Hepatic stellate cell (primary cell): ENCODE measurements at regions not wholly inside any gene's neighbourhood (a gene's known extent, or its start where the extent isn't known, plus 50 kb on each side); places are given as distances from the start of the nearest gene placed in this dataset.
"Not testable (repeated sequence)": the region's sequence is repeated elsewhere in the genome, so short reads cannot be mapped to it uniquely, and the experiment has no call there.

Source experiments
- DNase-seq: peaks from one replicate; pipeline ENCODE4 v3.0.0; 2011; ENCODE audit warnings: low spot score

DNA sequence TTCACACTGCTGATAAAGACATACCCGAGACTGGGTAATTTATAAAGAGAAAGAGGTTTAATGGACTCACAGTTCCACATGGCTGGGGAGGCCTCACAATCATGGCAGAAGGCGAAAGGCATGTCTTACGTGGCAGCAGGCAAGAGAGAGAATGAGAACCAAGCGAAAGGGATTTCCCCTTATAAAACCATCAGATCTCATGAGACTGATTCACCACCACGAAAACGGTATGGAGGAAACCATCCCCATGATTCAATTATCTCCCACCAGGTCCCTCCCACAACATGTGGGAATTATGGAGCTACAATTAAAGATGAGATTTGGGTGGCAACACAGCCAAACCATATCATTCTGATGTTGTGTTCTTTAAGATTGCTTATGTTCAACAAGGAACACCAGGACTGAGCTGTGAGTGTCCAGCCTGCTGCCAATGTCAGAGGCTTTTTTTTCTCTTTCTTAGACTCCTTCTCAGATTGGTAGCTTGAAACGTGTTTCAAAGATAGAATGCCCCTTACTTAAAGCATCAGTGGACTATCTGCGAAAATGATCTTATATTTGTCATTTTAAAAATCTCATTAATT is 124.1 kb upstream of the TWIST2 start:
- DNase-seq = not testable (repeated sequence)

DNA sequence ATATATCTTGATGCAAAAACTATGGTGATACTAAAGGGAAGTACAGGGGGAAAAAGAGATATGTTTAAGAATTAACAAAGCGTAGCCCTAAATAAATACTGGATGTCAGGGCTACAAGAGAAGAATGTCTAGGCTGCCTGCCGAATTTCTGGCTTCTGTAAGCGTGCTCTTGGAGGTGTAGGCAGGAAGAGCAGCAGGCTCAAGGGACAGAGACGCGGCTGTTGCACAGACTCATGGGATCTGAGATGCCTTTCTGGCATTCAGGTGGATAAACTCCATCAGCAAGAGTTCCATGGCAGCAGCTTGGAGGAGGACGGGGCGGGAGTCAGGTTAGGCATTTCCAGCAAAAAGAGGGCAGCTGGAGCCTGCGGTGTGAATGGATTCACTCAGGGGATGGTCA is 123.2 kb upstream of the TWIST2 start:
- DNase-seq = no peak

DNA sequence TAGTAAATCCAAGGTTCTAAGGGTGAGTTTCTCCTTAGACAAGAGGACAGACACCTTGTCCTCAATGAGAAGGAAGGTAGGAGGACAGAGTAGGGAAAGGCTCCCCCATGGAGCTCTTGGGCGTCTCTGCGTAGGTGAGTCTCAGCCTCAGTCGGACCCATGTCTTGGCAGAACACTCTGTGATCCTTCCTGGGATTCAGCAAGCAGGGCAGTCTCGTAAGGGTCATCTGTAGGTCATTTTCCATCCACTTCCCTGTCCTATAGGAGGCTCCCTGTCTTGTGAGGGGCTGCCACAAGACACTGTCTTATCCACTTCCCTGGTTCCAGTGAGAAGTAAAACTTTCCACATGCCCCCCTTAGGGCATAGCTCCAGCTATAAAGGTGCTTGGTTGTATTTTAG is 122.6 kb upstream of the TWIST2 start:
- no peak for DNase-seq

DNA sequence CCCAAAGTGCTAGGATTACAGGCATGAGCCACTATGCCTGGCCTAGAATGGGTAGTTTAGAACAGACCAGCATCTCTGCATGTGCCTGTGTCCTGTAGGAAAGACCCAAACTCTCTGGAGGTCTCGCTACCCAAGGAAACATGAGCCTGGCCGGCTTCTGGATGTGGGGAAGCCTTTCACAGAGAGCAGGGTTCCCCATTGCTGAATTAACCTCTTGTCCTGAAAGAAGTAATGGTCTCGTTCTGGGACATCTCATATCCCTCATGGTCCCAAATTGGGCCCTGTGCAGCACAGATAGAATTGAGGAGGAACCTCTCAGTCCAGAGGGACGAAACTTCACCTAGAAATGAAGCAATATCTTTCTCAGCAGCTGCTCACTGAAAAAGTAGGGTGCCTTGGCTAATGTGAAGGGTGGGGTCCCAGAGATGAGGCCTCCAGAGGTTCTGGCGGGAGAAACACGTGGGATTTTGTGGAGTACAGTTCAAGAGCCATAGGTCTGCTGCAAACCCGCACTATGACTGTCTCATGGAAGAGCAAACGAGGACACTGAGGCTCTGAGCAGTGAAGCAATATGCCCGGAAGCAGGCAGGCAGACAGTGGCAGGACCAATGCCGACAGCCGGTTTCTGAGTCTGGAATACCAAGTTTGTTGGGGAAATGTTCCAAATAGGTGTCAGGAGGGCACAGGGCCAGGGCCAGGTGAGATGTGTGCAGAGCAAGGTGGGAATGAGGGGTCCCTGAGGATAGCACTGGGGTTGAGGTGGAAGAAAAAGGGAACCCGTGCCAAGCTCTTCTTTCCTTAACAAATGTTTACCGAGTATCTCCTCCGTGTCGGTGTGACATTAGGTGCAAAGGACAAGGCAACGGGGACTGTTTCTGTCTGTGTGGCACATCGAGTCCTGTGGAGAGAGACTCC is 121.0 kb upstream of the TWIST2 start:
- DNase-seq = no peak

DNA sequence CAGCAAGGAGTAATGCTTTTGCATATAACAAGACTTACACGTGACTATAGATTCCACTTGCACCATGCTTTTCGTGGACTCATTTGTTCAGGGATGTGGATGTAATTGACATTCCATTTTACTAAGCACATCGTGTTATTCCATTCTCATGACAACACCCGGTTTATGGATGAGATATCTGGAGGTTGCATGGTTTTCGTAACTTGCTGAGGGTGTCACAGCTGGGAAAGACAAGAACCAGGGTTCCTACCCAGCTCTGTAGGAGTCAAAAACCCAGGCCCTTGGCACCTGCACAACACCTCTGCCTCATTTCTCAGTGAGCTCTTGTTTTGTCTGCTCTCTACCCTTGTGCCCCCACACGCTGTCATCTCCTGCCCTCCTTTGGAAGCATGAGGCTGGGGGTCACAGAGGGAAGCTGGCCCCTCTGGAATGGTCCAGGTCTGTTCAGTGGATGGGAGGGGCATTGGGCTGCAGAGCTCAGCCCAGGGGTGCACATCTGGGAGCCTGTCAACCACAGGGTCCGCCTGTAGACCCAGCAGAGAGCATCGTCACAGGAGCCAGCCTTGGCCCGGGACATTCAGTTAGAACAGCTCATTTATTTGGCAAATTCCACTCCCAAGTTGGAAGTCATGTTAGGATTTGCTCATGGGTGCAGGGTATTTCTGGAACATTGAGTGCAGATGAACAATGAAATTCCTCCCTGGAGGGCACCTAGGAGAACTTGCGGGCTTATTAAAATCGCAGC is 120.1 kb upstream of the TWIST2 start:
- no peak for DNase-seq

DNA sequence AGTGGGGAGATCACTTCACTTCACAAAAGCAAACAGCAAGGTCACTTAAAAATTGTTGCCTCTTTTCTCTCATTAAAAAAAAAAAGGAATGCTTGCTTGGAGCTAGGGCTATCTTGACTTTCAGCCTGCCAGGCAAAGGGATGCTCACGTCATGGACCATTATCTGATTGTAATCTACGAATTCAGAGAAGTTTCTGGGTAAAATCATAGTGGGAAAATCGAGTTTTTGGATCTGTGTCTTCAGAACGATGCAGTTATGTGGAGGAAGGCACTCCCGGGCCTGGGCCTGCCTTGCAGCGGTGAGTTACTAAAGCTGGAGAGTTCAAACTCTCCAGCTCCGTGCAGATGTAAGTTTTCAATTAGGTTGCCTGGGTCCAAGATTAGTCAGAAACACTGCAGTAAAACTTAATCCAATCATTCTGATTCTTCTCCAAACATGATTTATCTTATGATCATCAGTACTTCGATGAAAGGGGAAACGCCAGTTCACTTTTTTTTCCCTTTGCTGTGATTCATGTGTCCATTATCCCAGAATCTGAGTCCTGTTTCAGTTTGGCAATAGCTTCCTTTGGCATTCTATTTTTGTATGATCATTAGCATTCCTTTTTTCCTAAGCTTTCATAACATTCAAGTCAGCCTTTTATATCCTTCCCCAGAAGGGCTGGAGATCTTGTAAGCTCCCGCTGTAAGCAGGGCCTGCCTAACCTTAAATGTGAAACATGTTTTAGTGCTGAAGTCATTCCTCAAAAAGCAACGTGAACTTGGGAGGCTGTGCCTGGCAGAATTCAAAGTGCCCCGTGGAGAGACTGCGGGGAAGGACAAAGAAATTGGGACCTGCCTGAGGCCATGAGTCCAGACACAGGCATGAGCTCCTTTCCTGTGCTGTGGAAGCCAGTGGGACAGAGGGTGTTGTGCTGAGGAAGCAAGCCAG is 119.3 kb upstream of the TWIST2 start:
- peak; percentile 56 for DNase-seq

DNA sequence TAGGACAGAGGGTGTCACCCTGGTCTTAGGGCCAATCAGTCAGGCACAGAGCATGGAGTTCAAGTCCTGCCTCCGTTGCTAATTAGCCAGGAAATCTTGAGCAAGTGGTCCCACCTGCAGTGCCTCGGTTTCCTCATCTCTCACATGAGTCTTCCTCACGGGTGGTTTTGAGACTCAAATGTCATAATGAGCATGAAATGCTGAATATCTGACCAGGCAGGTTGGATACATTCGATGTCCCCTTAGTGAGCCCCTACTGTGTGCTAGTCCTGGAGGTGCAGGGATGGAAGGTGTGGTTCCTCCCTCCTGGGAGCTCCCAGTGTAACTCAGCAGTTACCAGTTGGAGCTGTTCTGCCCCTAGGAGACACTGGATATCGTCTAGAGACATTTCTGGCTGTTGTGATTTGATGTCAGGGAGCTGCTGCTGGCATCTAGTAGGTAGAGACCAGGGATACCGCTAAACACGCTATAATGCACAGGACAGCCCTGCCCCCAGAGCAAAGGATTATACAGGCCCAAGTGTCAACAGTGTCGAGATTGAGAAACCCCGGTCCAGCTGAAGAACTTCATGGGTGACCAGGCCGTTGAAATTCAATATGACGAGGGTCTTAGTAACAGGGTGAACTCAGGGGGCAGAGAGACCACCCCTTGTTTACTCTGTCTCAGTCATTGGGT is 118.5 kb upstream of the TWIST2 start:
- DNase-seq = no peak

DNA sequence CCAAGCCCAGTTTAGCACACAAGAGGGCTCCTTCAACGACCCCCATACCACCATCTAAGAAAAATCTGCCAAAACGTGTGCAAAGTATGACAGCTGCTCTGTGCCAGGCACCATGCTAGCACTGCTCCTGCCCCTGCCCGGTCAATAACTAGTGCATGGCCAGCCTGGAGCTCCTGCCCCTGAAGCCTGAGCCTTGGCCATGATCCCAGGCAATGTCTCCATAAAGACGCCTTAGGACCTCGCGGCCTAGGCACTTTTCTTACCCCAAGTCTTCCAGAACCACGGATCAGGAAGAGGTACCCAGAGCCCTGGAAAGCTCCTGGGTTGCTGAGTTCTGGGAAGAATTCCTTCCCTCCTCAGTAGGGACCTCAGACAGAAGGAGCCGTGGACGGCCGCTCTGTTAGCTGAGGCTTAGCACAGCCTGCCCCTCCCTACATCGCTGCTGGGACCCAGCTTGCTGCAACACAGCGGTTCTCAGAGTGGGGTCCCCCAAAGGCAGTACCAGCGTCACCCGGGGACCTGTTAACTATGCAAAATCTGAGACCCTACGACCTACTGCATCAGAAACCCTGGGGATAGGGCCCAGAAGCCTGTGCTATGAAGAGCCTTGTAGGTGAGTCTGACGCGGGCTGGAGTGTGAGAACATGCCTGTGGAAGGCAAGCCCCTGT is 117.8 kb upstream of the TWIST2 start:
- no peak for DNase-seq

DNA sequence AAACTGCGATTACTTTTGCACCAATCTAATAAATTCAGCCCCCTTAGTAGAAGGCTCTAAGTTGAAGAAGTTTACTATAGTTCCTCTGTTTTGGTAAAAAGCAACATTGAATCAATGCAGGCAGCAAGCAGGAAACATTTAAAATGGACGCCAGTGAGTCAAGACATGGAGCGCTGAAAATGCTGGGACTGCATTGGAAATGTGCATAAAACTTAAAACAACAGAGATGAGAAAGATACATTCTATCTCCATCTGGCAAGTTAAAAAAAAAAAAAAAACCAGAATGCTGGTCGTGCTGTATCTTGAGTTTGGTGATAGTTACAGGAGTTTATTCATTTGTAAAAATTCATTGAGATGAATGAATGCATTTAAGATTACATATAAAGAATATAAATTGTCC is 117.0 kb upstream of the TWIST2 start:
- DNase-seq = no peak

DNA sequence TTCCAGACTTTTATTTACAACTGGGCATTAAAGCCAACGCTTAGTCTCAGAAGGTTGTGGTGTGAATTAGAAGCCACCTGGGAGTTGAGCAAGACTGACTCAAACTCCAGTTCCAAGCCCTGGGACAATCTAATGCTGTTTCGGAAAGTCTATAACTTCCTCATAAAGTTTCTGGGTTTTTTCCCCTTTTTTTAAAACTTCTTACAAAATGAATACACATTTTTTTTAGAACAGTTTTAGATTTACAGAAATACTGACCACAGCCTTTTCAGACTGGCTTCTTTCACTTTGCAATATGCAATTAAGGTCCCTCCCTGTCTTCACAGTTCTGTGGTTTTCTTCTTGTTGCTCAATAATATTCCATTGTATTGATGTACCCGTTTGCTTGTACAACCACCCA is 115.9 kb upstream of the TWIST2 start:
- no peak for DNase-seq

DNA sequence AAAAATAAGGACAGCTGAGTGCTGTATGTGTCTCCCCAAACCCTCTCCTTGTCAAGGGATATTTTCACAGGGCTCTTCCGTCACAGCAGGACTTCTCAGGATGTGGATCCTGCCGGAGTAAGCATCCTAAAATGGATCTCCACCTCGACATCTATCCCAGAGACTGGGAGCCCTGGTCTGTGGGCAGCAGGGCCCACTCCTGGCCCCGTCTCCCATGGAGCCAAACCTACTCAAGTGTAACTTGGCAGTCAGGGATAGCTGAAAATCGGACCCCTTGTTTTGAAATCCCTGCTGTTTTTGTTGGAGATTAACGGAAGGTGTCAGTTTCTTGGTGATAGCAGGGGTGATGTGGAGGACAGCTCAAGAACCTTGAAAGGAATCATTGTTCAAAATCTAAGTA is 109.0 kb upstream of the TWIST2 start:
- DNase-seq = no peak

DNA sequence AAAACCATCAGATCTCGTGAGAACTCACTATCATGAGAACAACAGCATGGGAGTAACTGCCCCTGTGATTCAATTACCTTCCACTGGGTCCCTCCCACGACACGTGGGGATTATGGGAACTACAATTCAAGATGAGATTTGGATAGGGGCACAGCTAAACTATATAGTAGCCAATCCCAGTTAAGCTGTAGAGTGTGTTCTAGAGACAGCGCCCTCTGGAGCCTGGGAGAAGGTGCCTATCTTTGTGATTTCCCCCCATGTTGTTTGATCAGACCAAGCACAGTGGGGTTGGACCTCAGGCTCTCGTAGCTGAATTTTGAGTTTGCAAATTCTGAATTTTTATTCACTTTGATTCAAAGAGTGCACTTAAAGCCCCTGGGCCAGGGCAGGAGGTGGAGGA is 108.2 kb upstream of the TWIST2 start:
- no peak for DNase-seq

DNA sequence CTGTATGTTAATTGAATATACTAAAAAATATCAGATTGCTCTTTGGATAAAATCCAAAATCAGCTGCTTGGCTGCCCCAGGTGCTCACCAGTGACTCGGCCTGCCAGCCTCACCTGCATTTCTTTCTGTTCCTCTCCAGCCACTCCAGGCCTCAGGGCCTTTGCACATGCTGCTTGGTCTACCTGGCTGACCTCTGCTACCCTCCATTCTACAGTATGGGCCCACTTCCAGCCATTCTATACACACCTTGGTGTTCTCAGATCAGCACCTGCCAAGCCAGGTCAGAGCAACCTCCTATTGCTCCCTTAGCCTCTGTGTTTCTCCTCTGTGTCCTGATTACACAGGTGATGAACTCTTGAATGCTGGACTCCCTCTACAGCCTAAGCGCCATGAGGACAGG is 106.6 kb upstream of the TWIST2 start:
- no peak for DNase-seq

DNA sequence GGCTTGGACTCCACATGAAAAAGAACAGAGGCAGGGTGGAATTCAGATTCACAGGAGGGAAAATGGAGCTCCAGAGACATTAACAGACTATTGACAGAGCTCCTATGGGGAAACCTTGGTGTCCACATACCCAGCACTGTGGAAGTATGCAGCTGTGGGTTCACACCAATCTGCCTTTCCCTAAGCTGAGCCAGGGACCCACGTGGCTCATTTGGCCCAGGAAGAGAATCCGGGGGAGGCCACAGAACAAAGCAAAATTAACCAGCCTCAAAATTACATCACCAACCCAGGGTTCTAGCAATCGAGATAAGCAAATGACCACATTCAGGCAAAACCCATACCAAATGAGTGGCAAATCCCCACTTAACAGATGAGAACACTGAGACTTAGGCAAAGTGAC is 105.8 kb upstream of the TWIST2 start:
- DNase-seq = no peak

DNA sequence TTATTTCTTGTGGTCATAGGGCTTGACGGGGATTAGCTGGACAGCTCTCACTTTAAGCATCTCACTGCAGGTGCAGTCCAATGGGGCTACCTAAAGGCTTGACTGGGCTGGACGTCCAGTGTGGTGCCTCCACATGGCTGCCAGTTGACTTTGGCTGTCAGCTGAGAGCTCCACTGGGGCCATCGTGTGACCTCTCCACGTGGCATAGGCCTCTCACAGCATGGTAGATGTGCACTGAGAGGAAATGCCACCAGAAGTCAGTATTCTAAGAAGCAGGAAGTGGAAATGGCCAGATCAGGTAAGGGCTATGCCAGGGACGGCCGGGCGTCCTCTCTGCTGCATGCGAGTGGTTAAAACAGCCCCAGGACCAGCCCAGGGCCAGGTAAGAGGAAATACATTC is 105.2 kb upstream of the TWIST2 start:
- DNase-seq = no peak

DNA sequence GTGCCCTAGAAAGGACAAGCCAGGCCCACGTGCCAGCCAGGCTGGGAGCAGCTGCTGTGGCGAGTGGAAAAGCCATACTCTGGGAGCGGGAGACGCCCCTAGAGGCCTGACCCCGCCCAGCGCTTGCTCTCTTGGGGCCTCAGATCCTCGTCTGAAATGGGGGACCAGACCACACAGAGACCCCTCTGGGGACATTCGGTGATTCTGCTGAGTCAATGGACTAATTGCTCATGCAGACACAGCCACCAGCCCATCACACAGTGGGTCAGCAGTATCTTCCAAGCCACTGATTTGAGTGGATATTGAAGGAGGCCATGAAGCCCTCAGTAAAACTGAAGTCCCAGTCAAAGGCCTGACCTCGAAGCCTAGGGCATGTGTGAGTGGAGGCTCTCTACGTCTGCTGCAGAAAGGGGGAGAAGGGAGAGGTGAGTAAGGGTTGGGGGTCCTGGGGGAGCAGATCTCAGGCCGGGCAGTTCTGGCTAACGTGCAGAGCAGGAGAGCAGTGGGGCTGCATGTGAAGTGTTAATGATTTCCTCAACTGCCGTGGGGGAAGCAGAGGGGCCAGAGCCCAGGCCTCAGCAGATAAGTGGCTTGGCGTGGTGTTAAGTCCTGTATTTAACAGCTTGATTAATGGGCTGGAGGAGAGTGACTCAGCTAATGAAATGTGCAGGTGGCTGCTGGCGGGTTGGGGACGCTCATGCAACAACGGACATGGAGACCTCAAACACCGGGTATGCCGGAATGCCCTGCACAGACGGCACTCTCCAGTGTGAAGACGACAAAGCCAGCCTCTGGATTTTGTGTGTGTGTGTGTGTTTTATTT is 104.4 kb upstream of the TWIST2 start:
- DNase-seq = no peak

DNA sequence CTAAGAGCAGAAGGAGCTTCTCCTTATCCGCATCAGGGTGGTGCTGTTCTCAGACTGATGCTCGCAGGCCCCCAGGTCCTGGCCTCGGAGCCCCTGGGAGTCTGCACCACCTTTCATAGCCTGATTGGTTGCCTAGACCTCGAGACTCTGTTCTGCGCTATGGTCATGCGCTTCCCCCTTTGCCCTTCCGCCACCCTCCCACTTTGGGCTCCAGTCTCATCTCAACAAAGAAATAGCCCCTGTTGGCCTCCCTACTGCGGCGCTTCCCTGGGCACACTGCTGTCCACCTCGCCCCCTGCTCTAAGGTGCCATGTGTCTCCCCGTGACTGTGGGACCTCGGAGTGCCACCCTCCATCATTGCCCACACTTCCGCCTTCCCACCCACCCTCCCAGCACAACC is 102.9 kb upstream of the TWIST2 start:
- DNase-seq = no peak

DNA sequence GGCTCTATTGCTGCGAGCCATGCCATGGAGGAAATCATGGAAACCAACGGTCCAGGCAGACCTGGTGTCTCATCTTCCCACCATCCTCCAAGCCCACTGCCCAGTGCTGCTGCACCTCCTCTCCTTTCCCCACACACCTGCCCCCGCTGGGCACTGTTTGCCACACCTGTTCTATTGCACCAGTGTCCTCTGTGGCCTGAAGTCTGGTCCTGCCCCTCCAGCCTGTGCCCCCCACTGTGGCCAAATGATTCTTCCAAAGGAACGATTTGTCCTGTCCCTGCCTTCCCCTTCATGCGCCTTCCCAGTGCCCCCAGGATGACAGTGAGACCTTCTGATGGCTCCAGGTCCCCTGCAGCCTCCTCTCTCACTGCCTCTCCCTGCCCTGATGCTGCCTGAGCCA is 101.9 kb upstream of the TWIST2 start:
- no peak for DNase-seq

DNA sequence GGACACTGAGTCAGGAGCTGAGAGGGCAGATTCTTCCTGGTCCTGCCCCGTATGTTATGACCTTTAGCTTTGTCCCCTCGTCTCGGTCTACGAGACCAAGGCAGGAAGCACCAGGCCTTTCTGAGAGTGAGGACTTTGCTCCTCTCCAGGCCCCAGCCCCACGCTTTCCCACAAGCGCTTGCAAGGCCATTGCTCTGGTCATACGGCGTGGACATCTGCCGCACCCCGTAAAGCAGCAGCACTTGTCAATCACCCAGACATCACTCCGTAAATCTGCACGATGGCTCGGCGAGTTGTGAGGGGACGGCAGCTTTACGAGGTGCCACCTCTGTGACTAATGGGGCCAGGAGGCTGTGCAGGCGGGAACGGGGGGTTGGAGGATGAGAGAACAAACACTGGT is 100.8 kb upstream of the TWIST2 start:
- DNase-seq = no peak

DNA sequence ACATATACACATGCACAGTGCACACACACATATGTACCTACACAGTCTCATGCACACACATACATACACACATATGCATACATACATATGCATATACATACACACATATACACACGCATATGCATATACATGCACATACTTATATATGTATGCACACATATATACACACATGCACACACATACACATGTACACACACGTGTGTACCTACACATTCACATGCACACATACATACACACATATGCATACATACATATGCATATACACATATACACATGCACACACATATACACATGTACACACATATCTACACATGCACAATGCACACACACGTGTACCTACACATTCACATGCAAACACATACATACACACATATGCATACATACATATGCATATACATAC is 100.3 kb upstream of the TWIST2 start:
- DNase-seq = no peak
